CD4-positive, alpha-beta T cell treated with Interleukin-17A for 4 hours (primary cell): ENCODE measurements at regions not wholly inside any gene's neighbourhood (a gene's known extent, or its start where the extent isn't known, plus 50 kb on each side); places are given as distances from the start of the nearest gene placed in this dataset.
A peak's percentile ranks its signal among the peaks of the same experiment; 100 is the strongest.
"Not testable (repeated sequence)": the region's sequence is repeated elsewhere in the genome, so short reads cannot be mapped to it uniquely, and the experiment has no call there.

Experiments used
- DNase-seq: peaks from one replicate; pipeline ENCODE4 v3.0.0-alpha.2; 2020; ENCODE audit warnings: mixed read lengths

- no peak for DNase-seq
These were observed 59.6 kb upstream of the MAN2A1 start for GRCh38 chr5:109630093-109630492.

- DNase-seq = no peak
These were observed 61.1 kb upstream of the MAN2A1 start for GRCh38 chr5:109628591-109628990.

- not testable (repeated sequence) for DNase-seq
These were observed 68.5 kb upstream of the MAN2A1 start for GRCh38 chr5:109621266-109621665.

- no peak for DNase-seq
These were observed 69.1 kb upstream of the MAN2A1 start for GRCh38 chr5:109620651-109621050.

- DNase-seq = no peak
These were observed 70.1 kb upstream of the MAN2A1 start for GRCh38 chr5:109619606-109620005.

GRCh38 chr5:109619021-109619460 lies 70.7 kb upstream of the MAN2A1 start:
- DNase-seq = no peak

GRCh38 chr5:109614981-109615380 lies 74.7 kb upstream of the MAN2A1 start:
- no peak for DNase-seq

- DNase-seq = no peak
These were observed 75.4 kb upstream of the MAN2A1 start for GRCh38 chr5:109614301-109614700.

GRCh38 chr5:109612278-109612905 lies 77.3 kb upstream of the MAN2A1 start:
- no peak for DNase-seq

GRCh38 chr5:109611505-109611904 lies 78.2 kb upstream of the MAN2A1 start:
- no peak for DNase-seq

GRCh38 chr5:109611061-109611460 lies 78.7 kb upstream of the MAN2A1 start:
- no peak for DNase-seq

- no peak for DNase-seq
These were observed 79.1 kb upstream of the MAN2A1 start for GRCh38 chr5:109610581-109610980.

GRCh38 chr5:109605207-109605730 lies 84.5 kb upstream of the MAN2A1 start:
- no peak for DNase-seq

- no peak for DNase-seq
These were observed 85.0 kb upstream of the MAN2A1 start for GRCh38 chr5:109604758-109605157.

GRCh38 chr5:109601736-109602135 lies 88.0 kb upstream of the MAN2A1 start:
- no peak for DNase-seq

GRCh38 chr5:109597893-109598292 lies 91.8 kb upstream of the MAN2A1 start:
- DNase-seq = no peak

GRCh38 chr5:109594217-109594616 lies 95.5 kb upstream of the MAN2A1 start:
- no peak for DNase-seq

- DNase-seq = no peak
These were observed 98.9 kb upstream of the MAN2A1 start for GRCh38 chr5:109590799-109591198.

GRCh38 chr5:109589986-109590385 lies 99.7 kb upstream of the MAN2A1 start:
- DNase-seq = peak; percentile 12

GRCh38 chr5:109589239-109589638 lies 100.5 kb upstream of the MAN2A1 start:
- no peak for DNase-seq

- no peak for DNase-seq
These were observed 101.3 kb upstream of the MAN2A1 start for GRCh38 chr5:109588281-109589035.

GRCh38 chr5:109584986-109585599 lies 104.6 kb upstream of the MAN2A1 start:
- no peak for DNase-seq

GRCh38 chr5:109580225-109580624 lies 109.5 kb upstream of the MAN2A1 start:
- no peak for DNase-seq

- no peak for DNase-seq
These were observed 114.2 kb upstream of the MAN2A1 start for GRCh38 chr5:109575506-109575905.
